Stimulated activated CD8-positive, alpha-beta memory T cell treated with anti-CD3 and anti-CD28 coated beads, Interleukin-2, amount 100 ng/mL, for 1 hour (primary cell): ENCODE measurements at regions not wholly inside any gene's neighbourhood (a gene's known extent, or its start where the extent isn't known, plus 50 kb on each side); places are given as distances from the start of the nearest gene placed in this dataset.

Source experiments
- DNase-seq, 2 donors: peaks; one replicate each; pipeline ENCODE4 v3.0.0-alpha.2; 2020; ENCODE audit warnings: low read depth in 2 of 2

GRCh38 chr4:147360301-147360700, 120.6 kb upstream of the EDNRA start:
- no peak for DNase-seq

DNA sequence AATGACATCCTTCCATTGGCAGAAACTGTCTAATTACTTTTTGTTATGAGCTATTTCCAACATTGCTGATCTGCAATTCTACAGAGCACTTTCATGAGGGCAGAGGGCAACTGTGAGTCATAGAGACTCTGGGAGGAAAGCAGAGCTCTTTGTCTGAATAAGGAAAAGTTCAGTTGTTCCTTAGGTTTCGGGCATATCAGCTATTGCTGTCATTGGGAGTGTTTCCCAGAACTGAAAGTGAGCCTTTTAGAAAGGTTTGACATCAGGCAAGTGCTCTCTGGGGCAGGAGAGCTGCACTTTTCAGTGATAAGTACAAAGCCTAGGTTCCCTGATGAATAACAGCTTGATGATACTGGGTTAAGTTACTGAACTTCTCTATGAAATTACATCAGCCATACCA, 119.2 kb upstream of the EDNRA start:
- no peak for DNase-seq

DNA sequence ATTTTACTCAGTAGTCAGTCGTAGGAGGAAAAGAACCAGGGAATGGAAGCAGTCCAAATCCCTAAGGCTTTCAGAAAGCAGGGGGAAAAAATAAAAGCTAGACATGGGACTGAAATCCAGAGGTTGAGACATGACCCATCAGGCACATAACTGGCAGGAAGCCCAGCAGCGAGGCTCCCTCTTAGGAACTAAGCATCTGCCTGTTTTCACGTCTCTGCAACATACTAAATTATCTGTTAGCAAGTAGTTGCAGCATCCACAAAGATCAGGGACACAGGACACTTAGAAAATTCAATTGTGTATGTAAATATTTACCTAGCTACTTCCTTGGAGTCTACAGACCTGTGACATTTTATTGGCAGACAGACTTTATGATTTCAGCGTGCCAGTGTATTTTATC, 118.0 kb upstream of the EDNRA start:
- no peak for DNase-seq

DNA sequence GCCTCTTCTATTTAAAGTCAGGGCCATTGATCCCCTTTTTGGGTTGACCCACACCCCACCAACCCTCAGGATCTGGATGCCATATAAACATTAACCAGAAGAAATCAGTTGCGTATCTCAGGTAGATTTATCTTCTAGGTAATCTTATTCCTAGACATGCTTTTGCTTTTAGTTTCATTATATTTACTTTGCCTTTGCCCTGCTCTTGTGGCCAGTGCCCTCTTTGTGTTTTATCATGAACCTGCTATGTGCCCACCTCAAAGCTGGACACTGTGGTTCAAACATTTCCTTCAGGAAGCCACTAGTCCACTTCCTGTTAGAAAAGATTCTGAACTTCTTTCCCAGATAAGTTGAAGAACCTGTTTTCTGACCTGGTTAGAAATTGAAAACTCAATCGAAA, 117.4 kb upstream of the EDNRA start:
- DNase-seq, result no peak

GRCh38 chr4:147365396-147365795, 115.5 kb upstream of the EDNRA start:
- DNase-seq, result no peak

DNA sequence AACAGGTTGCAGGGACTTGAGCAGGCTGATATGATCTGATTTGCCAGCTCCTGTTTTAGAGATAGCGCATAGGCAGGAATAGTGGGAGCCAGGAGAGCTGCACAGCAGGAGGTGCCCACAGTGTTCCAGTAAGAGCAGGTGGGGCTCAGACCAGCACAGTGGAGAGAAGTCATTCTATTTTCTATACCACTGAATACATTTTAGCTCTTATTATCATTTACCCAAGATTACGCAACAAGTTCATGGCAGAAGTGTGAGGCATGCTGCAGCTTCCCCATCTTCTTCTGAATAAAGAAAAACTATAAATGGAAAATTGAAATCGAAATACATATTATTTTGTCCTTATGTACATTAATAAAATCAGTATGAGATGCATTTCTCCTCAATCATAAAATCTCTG, 114.7 kb upstream of the EDNRA start:
- DNase-seq, result no peak

GRCh38 chr4:147367891-147368290, 113.0 kb upstream of the EDNRA start:
- no peak for DNase-seq

DNA sequence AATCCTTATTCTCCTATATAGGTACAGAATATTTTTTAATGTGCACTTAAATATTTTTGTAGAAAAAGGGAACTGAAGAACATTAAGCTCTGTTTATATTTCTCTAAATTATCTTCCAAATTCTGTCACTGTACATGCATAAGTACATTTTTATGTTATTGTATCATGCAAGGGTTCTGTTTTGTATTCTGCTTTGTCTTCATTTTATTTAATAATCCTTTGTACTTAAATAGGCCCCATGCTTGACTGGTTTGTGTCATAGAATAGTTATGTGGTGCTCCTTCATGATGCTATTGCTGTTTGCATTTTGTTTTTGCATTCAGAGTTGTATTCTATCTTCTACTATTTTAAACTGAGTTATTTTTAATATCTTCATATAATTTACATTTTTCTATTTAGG, 111.9 kb upstream of the EDNRA start:
- DNase-seq, result no peak

DNA sequence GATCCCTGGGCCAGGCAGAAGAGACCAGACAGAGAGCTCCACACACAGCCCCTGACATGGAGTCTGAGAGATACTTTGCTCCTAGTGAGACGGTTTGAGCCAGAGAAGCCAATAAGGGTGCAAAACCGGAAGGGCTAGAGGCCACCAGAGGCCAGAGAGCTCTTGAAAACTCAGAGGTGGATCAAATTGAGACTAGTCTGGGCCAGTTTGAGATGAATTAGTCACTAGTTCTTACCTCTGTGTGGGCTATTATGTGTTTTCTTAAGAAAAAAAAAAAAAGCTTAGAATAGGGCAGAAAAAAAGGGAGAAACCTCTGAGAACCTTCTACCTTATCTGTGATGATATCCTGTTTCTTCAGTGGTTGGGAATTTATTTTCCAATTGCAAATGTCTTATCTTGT, 110.4 kb upstream of the EDNRA start:
- no peak for DNase-seq

GRCh38 chr4:147370881-147371280, 110.0 kb upstream of the EDNRA start:
- no peak for DNase-seq

DNA sequence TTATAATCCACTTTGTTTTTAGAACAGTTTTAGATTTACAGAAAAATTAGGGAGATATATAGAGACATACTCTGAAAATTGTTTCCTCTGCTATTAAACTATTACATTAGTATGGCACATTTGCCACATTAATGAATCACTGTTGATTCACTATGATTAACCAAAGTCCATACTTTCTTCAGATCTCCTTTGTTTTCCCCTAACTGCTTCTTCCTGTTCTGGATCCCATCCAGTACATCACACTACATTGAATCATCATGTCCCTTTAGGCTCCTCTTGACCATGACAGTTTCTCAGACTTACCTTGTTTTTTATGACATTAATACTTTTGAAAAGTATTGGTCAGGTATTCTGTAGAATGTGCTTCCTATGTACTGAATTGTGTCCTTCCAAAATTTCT, 109.2 kb upstream of the EDNRA start:
- DNase-seq, result no peak

DNA sequence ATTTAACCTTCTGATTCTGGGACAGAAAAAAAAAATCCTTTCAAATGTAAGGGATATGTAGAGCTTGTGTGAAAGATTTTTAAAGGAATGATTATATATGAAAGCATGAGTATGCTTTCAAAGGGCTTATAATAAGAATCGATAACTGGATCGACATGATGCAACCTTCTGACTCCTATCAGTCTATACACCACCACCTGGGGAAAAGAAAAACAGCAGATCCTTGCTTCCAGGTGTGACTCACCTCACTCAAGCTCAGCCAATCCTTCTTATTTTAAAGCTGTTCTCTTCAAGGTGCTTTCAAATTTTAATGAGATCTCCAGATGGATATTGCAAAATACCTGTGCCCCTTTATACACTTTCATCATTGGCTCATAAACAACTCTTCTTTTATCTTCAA, 102.1 kb upstream of the EDNRA start:
- no peak for DNase-seq

GRCh38 chr4:147381749-147382148, 99.1 kb upstream of the EDNRA start:
- DNase-seq, result no peak

GRCh38 chr4:147388018-147388417, 92.9 kb upstream of the EDNRA start:
- DNase-seq, result no peak

DNA sequence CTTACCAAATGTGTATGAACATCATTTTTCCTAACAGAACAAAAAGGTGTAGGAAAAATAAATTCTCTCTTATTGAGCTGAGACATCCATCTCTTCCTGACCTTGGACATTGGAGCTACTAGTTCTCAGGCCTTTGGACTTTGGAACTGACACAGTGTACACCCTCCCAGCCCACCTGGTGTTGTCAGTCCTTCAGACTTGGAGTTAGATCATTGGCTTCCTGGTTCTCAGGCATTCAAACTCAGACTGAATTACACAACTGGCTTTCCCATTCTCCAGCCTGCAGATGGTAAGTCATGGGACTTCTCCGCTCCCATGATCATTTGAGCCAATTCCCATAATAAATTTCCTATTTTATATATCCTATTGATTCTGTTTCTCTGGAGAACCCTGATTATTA, 84.8 kb upstream of the EDNRA start:
- DNase-seq, result no peak

- DNase-seq, result no peak
Measured at GRCh38 chr4:147398556-147398955, 82.3 kb upstream of the EDNRA start.

DNA sequence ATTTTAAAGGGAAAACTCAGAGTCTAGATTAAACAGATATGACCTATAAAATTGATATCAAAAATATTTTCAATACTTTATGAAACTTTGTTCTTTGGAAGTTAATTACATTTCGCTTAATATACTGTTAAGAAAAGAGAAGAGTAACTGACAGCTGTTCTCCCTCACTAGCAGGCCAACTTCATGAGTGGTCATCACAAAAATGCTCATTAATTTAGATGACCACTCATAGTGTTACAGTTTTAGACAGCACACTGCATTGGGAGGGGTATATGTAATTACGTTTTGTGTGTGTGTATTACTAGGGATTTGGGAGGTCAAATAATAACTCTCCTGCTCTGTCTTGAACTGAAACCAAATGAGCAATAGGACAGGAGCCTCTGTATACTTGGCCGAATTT, 80.2 kb upstream of the EDNRA start:
- no peak for DNase-seq

DNA sequence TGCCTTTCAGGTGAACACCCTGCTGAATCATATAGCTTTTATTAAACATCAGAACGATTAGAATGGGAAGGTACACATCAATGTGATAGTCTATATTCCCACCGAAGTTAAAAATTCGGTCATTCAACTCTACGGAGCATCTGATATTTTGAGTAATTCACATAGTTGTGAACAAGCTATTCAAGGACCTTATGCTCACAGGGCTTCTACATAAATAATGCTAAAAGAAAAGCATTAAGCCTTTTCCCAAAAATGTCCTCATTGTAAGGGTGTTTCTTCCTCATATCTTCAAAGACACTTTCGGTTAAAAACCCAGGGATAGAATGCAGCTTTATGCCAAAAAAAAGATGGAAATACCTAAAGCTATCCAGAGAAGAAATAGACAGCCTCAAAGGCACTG, 79.7 kb upstream of the EDNRA start:
- DNase-seq, result no peak

DNA sequence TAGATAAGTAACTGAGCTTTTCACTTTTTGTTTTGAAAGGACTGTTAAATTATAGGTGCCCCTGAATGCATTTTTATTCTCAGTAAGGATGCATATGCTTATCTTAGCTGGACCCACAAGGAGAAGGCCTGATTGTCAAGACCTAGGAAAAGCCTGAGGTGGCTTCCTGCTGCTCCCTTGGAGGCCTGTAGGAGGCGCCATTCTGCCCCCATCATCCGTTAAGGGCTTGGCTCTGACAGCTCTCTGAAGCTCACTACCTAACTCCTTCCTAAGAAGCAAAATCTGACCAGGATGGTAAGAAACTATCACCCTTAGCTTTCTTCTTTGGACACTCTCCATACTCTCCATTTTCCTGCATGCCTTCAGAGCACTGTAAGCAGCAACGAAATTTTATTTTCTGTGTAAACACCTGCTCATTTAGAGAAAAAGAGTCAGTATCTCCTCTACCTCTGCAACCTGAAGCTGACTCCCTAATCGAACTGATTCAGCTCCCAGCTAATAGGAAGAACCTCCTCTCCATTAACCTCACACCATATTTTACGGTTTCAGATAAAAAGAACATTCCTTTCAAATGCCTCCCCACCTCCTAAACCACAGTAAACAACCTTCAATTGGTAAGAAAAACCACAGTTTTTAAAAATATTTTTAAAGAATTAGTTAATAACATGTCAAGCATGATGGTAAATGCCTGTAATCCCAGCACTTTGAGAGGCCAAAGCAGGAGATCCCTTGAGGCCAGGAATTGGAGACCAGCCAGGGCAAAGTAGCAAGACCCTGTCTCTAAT, 73.4 kb upstream of the EDNRA start:
- DNase-seq, result no peak

- no peak for DNase-seq
Measured at GRCh38 chr4:147408189-147408588, 72.7 kb upstream of the EDNRA start.

GRCh38 chr4:147409350-147409749, 71.5 kb upstream of the EDNRA start:
- DNase-seq, result no peak

DNA sequence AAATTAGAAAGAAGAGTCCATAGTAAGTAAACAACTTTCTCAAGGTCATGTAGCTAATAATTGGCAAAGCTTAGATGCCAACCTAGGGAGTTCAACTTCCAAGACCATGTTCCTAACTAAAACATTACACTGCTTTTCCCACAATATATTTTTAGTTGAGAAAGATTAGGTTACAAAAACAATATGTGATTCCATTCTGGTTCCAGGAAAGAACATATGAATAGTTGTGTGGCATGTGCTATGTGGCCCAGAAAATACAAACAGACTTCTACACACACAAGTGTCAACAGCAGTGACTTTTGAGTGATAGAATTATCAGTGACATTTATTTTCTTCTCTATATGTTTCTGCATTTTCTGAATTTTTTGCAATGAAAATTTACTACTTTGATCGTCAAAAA, 62.7 kb upstream of the EDNRA start:
- DNase-seq, result no peak

DNA sequence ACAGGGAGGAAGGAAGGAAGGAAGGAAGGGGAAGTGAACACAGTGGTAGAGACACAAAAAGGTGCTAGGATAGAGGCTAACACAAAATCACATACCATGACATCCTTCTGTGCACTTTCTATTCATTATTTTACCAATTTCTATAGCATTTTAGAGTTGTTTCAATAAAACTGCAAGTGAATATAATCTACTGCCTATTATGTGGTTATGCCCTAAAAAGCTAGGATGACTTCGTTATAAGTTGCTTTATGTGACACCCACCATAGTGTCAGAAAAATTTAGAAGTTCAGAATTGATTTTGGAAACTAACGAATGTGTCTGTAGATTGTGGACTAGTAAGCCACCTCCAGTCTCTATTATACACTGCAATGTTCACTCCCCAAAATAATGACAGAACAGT, 59.4 kb upstream of the EDNRA start:
- DNase-seq, result no peak

- DNase-seq, result no peak
Measured at GRCh38 chr4:147423229-147423628, 57.7 kb upstream of the EDNRA start.
